Nephron (organoid): ENCODE measurements at regions not wholly inside any gene's neighbourhood (a gene's known extent, or its start where the extent isn't known, plus 50 kb on each side); places are given as distances from the start of the nearest gene placed in this dataset.
A peak's percentile ranks its signal among the peaks of the same experiment; 100 is the strongest.

ENCODE experiments used
- H3K27ac Mint-ChIP-seq, 3 experiments: 2 replicates each; pipeline ENCODE4 v1.8.0; 2020; ENCODE audit warnings: mixed read lengths in 3 of 3, mild to moderate bottlenecking in 2 of 3, moderate library complexity in 1 of 3
- H3K27me3 Mint-ChIP-seq: 2 replicates; pipeline ENCODE4 v1.8.0; 2021; ENCODE audit warnings: low read depth, mild to moderate bottlenecking, moderate library complexity, mixed read lengths
- H3K36me3 Mint-ChIP-seq: 2 replicates; pipeline ENCODE4 v1.8.0; 2020; ENCODE audit warnings: low read depth, mixed read lengths
- H3K4me1 Mint-ChIP-seq: 2 replicates; pipeline ENCODE4 v1.8.0; 2020; ENCODE audit warnings: mixed read lengths
- H3K4me3 Mint-ChIP-seq, 3 experiments: 2 replicates each; pipeline ENCODE4 v1.8.0; 2020; ENCODE audit warnings: mild to moderate bottlenecking in 3 of 3, mixed read lengths in 3 of 3, moderate library complexity in 2 of 3
- H3K9me3 Mint-ChIP-seq: 2 replicates; pipeline ENCODE4 v1.8.0; 2020; ENCODE audit warnings: mixed read lengths
- CTCF ChIP-seq, 3 experiments: fragments of 200-600 bp; sonication (generic); IDR thresholded peaks; one replicate each; pipeline ENCODE4 v1.5.0; 2021; ENCODE audit warnings: antibody characterized with exemption in 3 of 3; ENCODE audit not compliant: unreplicated experiment in 3 of 3

DNA sequence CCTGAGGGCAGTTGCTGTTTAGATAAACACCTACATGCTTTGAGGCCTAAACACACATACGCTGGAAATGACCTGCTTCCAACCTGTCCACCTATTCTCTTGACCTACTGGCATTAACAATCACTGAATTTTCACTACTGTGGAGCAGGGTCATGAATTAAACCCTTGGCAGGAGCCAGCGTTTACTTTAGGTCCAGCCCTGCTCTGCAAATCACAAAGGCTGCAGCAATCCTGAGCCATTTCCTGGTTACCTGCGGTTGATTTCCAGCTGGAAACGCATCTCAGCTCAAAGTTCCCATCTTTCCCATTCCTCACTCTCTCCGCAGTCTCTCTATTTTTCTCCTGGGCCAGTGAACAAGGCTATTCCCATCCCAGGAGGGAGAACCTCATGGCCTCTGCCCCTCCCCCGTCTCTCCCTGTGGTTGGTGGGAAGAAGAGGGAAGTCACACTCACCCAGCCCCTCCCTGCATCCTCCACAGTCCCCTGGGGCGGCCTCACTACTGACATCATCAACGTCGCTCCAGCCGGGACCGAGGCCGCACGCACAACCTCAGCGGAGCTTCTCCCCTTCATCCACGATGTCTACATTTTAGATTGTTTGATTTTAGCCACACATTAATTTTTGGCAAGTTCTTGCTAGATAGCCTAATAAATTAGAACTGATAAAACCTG is 84.5 kb upstream of the SNTG2 start:
- Mint-ChIP-seq H3K36me3 (no peaks in the 10 kb centered on the region), H3K27ac (peak overlapping the region in 2 of 3 experiments; percentile 13 to 17), H3K27me3 (peaks cover 43% of the 10 kb centered on the region), H3K4me3 (no peak overlapping the region), H3K4me1 (peaks cover 52% of the 10 kb centered on the region), H3K9me3 (no peaks in the 10 kb centered on the region)
- no peak for TF ChIP-seq CTCF (IDR thresholded peaks at IDR 0.05; ENCODE audit: unreplicated experiment in 3 of 3)

GRCh38 chr2:864501-865106 is 86.0 kb upstream of the SNTG2 start:
- Mint-ChIP-seq H3K27me3 (peaks cover 36% of the 10 kb centered on the region), H3K36me3 (no peaks in the 10 kb centered on the region), H3K4me3 (no peak overlapping the region), H3K4me1 (peaks cover 63% of the 10 kb centered on the region), H3K27ac (no peak overlapping the region), H3K9me3 (no peaks in the 10 kb centered on the region)
- TF ChIP-seq CTCF (IDR thresholded peaks at IDR 0.05; ENCODE audit: unreplicated experiment in 3 of 3) = no peak

DNA sequence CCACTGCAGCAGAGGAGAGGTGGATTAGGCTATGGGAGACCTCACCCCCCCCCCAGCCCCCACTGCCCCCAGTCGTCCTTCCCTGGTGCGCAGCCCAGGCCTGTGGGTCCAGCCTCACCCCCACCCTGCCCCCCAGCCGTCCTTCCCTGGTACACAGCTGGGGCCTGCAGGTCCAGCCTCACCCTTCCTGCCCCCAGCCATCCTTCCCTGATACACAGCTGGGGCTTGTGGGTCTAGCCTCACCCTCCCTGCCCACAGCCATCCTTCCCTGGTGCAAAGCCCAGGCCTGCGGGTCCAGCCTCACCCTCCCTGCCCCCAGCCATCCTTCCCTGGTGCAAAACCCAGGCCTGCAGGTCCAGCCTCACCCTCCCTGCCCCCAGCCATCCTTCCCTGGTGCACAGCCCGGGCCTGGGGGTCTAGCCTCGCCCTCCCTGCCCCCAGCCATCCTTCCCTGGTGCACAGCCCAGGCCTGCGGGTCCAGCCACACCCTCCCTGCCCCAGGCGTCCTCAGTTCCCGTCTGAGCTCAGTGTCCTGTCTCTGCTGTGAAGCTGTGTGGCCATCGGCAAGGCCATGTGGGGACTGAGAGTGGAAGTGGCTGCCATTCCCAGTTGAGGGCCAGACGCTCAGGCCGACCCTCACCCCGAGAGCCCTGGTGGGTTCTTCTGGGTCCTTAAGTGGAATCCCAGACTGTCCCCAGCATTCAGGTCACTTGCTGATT is 86.8 kb upstream of the SNTG2 start:
- Mint-ChIP-seq H3K4me3 (no peak overlapping the region), H3K27ac (no peak overlapping the region), H3K9me3 (no peaks in the 10 kb centered on the region), H3K36me3 (no peaks in the 10 kb centered on the region), H3K27me3 (peaks cover 31% of the 10 kb centered on the region), H3K4me1 (peaks cover 70% of the 10 kb centered on the region)
- no peak for TF ChIP-seq CTCF (IDR thresholded peaks at IDR 0.05; ENCODE audit: unreplicated experiment in 3 of 3)

- H3K27me3 Mint-ChIP-seq = peaks cover 31% of the 10 kb centered on the region
- TF ChIP-seq CTCF (IDR thresholded peaks at IDR 0.05; ENCODE audit: unreplicated experiment in 3 of 3) = no peak
- no peaks in the 10 kb centered on the region for H3K36me3 Mint-ChIP-seq
- no peak overlapping the region for H3K27ac Mint-ChIP-seq
- H3K4me1 Mint-ChIP-seq = peaks cover 78% of the 10 kb centered on the region
- no peaks in the 10 kb centered on the region for H3K9me3 Mint-ChIP-seq
- H3K4me3 Mint-ChIP-seq = no peak overlapping the region
Measured at GRCh38 chr2:862731-863466, 87.8 kb upstream of the SNTG2 start.

DNA sequence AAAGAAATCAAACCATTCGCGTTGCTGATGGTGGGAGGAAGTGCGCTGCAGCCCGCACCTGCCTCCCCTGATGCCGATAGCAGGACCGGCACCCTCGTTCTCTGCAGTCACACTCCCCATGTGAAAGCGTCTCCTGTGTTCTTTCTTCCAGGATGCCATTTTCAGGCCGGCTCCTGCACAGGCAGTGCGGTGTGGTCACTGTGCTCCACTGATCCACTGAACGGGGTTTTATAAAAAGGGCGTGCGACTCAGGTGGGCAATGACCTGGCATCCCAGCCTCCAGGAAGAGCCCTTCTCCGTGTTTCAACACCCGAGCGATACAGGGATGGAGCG is 88.3 kb upstream of the SNTG2 start:
- Mint-ChIP-seq H3K36me3 (no peaks in the 10 kb centered on the region), H3K4me1 (peaks cover 77% of the 10 kb centered on the region)

More for the DNA sequence above, 88.3 kb upstream of the SNTG2 start:
- Mint-ChIP-seq H3K27ac (peak overlapping the region in 2 of 3 experiments; percentile 68 to 69), H3K9me3 (no peaks in the 10 kb centered on the region), H3K4me3 (no peak overlapping the region), H3K27me3 (peaks cover 31% of the 10 kb centered on the region)
- TF ChIP-seq CTCF (IDR thresholded peaks at IDR 0.05; ENCODE audit: unreplicated experiment in 3 of 3) = no peak
